ENCODE measurements at regions not wholly inside any gene's neighbourhood (a gene's known extent, or its start where the extent isn't known, plus 50 kb on each side); places are given as distances from the start of the nearest gene placed in this dataset.

DNA sequence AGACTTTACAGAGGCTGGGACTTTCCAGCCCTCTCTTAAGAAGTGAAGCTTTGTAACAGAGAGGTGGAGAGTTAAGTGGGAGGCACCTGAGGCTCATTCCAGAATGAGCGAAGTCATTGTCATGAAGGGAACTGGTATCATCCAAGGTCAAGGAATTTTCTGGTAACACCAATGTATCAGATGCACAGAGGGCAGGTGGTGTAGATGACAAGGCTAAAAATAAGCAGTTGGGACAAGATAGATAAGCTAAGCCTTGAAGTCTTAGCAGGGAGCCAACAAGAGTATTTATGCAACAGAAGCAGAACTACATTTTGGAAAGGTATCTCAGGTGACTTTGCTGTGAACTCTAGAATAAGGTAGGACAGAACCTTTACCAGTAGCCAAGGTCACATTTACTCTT, 257.0 kb upstream of the AUTS2 start:
- TF ChIP-seq CTCF (IDR thresholded peaks at IDR 0.05): no peak
- no peak for TF ChIP-seq POLR2A (IDR thresholded peaks at IDR 0.05)
